HG03103 (cell line): ENCODE measurements at regions not wholly inside any gene's neighbourhood (a gene's known extent, or its start where the extent isn't known, plus 50 kb on each side); places are given as distances from the start of the nearest gene placed in this dataset.
"Not testable (repeated sequence)": the region's sequence is repeated elsewhere in the genome, so short reads cannot be mapped to it uniquely, and the experiment has no call there.

Experiments used
- ATAC-seq: cut with Tn5 transposase; IDR thresholded peaks from one replicate; pipeline ENCODE4 v1.9.1; 2021; ENCODE audit warnings: low read depth; ENCODE audit not compliant: unreplicated experiment

DNA sequence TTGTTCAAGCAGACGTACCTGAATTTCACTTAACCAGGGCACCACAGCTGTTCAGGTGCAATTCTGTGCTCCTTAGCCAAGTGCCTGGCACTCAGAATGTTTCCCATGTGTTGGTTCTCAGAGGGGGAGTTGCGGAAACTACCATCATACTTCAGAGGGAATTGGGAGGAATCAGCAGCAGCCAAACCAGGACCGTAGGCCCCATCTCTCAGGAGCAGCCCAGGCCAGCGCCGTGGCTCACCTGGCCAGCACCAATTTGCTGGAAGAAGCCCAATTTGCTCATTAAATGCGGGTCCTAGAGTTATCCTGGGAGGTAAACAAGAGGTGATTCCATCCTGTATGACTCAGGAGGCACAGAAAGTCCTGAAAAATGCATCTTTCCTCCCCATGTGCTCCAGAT, 435.4 kb downstream of the BRD1 start:
- no peak for ATAC-seq

DNA sequence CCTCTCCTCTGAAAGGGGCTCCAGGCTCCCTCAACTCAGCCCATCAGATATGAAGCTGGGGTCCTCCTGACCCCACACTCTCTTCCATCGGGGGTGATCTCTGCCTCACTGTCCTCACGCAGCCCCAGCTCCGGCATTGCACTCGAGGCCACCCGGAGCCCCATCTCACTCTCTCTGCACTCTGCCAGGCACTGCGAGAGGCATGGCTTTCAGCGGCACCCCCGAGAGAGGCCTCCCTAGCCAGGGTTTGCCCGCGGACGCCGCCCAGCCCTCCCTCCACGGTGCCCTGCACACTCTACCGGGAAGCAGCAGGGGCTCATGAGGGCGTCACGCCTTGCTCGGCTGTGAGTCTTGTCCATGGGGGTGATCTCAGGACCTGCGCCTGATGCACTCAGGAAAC, 436.2 kb downstream of the BRD1 start:
- no peak for ATAC-seq

DNA sequence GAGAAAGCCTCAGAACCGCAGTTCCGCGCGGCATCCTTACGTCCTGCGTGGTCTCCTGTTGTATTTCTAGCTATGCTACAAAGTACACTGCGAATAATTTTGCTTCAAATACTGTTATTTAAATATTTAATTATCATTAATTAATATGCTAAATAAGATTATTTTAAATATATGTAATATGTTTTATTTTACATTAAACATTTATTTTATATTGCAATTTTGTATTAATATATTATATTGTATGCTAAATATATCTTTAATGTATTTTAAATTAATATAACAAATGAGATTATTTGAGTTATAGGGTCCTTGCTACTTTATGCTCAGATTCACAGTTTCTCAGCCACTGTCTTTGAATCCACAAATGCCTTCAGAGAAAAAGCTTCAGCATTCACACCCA, 436.7 kb downstream of the BRD1 start:
- no peak for ATAC-seq

DNA sequence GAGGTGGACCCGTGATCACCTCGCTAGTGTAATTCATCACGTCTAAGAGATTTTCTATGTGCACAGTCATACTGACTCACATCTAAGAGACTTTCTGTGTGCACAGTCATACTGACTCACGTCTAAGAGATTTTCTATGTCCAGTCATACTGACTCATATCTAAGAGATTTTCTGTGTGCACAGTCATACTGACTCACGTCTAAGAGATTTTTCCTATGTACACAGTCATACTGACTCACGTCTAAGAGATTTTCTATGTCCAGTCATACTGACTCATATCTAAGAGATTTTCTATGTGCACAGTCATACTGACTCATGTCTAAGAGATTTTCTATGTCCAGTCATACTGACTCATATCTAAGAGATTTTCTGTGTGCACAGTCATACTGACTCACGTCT, 443.8 kb downstream of the BRD1 start:
- ATAC-seq: not testable (repeated sequence)

DNA sequence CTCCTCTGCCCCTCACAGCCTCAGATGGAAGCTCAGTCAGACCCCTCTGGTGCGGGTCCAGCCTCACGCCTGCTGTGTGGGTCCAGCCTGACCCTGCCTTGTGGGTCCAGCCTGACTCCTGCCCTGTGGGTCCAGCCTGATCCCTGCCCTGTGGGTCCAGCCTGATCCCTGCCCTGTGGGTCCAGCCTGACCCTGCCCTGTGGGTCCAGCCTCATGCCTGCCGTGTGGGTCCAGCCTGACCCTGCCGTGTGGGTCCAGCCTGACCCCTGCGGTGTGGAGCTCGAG, 445.3 kb downstream of the BRD1 start:
- ATAC-seq: no peak

DNA sequence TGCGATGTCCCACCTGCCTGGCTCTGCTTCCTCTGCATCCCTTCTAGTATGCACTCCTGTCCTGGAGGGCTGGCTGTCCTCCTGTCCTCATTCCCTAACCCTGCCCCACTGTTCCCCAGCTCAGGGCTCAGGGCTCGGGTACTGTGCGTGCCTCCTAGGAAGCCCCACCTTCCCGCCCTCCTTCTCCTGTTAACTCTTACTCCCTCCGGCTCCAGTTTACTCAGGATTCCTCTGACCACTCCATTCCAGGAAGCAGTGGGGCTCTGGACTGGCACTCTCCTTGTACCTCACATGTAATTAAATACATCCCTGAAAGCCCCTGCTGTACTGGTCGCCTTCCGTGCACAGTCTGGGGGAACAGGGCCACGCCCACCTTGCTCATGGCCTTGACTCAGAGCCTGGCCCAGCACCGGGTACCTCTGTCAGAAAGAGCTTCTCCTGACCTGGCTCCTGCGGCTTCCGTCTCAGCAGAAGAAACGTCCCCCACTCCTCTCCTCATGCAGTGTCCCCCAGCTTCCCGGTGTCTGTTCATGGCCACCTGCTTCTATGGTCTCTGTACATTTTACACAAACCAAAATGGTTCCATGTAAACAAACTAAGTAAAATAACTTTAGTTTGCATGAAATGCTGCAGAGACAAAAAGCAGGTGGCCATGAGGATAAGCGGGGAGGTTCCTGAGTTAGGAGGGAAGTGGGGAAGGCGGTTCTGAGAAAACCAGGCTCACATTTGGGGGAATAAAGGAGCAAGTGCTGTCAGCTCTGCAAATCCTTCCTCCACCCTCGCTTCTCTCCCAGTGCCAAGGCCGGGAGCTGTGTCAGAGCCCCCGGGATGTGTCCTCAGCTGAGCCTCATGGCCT, 445.9 kb downstream of the BRD1 start:
- no peak for ATAC-seq

DNA sequence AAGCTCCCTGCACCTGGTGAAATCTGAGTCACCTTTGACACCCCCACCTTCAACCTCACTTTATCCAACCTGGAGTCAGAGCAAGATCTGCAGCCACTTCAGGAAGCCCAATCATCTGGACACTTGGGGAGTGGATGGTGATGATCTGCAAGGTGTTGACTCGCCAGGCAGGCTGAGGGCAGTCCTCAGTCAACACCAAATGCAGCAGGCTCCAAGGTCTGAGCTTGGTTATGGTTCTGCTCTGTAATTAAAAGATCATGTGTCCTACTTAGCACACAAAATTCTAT, 446.9 kb downstream of the BRD1 start:
- ATAC-seq: no peak

DNA sequence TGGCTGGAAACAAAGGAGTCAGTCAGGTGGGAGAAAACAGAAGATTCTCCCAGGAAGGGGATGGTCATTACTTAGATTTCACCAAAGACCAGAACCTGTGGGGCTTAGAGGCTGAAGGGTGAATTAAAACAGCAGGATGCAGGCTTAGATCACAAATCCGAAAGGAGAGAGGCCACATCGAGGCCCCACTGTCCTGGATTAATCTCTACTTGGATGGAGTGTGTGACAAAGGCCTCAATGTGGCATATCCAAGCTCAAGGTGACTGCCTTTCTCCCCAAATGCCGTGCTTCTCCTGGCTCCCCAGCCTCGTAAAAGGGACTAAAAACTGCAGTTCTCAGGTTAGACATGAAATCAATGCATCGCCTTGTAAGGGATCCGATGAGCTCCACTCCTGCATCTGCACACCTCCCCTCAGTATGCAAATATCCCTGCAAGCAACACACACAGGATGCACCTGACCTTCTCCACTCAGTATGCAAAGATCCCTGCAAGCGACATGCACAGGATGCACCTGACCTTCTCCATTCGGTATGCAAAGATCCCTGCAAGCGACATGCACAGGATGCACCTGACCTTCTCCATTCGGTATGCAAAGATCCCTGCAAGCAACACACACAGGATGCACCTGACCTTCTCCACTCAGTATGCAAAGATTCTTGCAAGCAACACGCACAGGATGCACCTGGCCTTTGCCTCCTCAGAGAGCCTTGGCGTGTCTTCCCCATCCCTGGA, 447.4 kb downstream of the BRD1 start:
- no peak for ATAC-seq

DNA sequence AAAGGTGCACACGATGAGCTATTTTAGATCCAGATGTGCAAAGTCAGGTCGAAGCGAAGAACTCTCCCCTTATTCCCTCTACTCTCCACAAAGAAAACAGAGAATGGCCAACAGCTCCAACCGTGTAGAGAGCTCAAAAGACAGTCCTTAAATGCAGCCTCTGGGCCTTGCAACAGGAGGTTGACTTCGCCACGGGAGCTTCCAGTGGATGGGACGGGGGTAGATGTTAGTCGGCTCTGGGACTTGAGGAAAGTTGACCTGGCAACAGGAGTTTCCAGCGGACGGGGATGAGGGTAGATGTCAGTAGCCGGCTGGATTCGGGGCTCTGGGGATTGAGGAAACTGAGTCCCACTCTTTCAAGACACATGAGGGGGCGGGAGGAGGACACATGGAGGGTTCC, 450.4 kb downstream of the BRD1 start:
- ATAC-seq: no peak

DNA sequence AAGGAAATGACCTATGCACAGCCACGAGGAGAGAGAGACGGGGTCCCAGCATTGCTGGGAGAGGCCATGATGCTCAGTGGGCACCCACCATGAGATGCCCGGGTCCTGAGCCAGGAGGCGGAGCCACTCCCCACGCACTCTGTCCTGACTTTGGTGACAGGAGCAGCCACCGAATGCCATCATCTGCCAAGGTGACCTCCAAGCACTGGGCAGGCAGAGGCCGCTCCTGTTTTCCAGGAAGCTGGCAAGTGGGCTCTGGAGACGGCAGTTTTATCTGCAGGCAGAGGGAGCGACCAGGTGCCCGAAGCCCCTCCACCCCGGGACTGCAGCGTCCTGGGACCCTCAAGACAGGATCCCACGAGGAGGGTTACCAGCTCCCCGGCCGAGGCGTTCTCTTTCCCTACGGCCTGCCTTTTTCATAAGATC, 453.9 kb downstream of the BRD1 start:
- no peak for ATAC-seq

DNA sequence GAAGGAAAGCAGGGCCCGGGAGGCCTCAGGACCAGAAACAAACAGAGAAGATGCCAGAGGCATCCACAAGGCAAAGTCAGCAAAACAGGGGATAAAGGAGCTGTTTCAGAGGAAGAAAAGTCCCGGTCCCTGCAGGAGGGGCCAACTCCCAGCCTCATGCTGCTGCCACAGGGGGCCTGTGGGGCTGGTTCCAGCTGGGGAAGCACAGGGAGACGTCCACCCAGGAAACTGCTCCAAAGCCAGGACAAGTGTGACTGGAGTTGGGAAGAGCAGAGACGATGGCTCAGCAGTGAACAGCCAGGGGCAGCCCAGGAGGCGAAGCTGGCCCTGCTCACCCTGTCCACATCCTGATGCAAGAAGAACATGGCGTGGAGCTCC, 454.4 kb downstream of the BRD1 start:
- no peak for ATAC-seq

DNA sequence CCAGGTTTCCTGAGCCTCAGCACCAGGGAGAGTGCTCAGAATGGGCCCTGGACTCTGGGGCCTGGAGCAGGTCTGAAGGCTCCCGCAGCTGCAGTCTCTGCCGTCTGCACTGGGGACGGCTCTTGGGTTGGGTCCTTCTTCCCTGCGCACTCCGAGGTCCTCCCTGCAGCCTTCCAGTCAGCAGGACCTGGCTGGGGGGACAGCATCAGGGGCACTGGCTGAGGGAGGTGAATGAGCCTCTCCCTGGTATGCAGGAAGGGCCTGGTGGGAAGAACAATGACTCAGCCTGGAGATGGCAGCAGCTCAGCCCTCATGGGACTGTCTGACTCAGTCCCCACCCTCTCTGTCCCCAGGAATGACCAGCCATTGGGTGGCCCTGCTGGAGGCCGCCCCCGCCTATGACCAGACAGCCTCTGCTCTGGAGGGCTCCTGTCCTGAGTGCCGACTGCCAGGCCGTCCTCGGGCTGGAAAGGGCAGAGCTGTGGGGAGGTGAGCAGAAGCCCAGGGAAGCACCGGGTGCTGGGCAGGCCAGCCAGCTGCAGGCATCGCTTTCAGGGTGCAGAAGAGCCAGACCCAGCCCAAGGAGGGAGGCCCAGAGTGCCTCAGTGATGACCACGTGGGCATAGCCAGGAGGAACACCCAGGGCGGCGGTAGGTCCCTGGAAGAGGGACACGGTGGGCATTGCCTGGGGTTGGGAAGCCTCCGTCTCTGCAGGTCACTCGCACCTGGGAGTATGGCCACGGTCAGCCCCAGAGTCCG, 455.0 kb downstream of the BRD1 start:
- no peak for ATAC-seq

DNA sequence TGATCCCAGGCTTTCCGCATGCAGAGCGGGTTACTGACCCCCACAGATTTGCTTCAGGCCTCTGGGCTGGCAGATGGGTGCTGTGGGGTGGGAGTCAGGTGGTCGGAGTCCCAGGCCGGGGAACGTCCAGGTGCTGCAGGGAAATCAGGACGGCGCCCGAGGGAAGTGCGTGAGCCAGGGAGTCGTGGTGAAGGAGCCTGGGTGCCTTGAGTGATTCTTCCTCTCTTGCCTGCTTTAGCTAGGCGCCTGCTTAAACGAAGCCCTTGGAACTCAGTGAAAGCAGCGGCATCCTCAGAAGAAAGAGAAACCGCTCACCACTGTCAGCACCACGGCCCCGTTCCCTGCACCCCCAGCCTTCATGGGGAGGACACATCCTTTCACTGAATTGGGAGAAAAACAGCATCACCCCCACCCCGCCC, 455.6 kb downstream of the BRD1 start:
- ATAC-seq: no peak

DNA sequence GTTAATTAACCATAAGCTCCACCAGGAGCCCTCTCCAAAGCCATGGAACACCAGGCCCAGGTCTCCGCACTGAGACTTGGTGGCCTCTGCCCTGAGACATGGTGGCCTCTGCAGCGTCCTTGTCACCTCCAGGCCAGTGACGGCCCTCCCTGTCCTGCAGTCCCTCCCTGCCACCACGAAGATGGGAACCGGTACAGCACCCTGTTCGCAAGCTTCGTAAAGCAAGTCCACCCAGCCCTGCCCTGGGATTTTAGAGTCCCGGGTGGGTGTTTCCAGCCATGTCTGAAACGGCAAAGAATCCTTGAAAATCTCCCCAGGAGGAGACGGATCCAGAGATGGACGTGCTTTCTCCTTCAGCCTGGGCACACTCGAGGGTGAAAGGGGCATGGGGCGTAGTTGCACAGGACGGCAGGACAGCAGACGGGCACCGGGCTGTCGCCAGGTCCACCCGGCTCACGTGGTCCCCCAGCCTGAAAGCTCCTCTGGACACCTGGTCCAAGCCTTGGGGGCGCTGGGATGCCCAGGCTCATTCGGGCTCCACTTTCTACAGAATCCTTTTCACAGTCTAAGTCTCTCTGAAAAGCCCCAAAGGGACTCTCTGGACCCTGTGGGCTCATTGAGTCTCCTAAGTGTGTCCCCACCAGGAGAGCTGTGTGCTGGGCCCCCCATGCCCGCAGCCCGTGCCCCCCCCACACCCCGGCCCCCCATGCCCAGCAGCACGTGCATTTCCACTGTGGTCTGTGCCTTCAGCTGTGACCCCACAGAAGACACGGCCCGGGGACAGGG, 456.2 kb downstream of the BRD1 start:
- no peak for ATAC-seq

DNA sequence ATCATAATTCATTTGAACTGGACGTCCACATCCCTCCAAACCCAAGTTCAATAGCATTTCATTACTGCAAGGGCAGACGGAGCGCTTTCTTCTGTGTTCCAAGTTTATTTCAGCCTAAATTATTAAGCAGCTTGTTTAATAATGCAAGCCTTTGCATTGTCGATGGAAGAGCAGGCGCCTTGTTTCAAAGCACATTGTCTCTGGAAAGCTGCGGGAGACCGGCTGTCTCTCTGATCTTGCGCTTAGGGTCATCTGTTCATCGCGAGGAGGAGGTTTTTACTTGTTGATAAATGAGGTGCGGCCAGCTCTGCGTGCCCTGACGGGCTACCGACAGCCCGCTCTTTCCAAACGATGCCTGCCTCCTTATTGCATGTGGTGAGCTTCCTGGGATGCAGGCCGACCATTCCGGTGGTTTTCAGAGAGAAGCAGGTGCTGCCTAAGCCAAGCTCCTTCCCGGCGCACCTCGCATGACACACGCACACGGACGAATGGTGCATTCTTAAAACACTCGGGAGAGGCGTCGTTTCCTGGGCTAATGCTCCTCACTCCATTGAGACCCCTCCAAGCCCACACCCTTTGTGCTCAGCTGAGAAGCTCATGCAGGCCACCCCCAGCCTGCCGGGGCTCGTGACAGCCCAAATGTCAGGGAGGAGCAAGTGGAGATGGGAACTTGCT, 456.9 kb downstream of the BRD1 start:
- no peak for ATAC-seq

DNA sequence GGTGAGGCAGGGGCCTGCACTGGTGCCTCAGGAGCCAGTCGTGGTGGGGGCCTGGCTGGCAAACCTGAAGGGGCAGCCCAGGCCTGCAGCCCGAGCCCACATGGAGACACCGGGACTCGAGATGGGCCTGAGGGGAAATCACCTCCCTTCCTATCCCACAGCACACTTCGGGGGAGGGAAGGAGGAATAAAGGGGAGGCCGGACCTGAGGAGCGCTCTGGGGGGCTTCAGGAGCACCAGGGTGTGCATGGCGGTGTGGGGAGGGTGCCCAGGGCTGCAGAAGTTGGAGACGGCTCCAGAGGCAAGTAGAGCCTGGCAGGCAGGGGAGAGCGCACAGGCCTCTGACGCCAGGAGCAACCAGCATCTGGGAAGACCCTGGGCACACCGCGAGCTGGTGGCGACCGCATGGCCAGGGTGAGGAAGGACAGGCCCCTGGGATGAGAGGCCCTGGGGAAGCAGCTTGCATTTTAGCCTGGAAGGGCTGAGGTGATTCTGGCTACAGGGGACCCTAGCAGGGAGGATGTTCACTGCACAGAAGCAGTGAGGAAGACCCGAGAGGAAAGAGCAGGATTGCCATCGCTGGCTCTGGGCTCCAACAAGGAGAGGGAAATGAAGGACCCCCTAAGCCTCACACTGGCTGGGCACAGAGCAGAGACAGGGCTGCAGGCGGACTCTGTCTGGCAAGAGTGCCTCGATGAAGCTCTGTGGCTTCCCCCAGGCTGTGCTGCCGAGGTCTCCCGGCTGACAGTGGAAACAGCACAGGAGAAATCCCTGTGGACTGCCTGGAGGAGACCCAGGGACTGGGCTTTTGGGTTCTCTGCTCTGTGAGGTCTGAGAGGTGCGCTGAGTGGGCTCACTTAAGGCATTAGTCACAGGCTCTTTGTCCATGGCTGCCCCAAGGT, 457.7 kb downstream of the BRD1 start:
- no peak for ATAC-seq

DNA sequence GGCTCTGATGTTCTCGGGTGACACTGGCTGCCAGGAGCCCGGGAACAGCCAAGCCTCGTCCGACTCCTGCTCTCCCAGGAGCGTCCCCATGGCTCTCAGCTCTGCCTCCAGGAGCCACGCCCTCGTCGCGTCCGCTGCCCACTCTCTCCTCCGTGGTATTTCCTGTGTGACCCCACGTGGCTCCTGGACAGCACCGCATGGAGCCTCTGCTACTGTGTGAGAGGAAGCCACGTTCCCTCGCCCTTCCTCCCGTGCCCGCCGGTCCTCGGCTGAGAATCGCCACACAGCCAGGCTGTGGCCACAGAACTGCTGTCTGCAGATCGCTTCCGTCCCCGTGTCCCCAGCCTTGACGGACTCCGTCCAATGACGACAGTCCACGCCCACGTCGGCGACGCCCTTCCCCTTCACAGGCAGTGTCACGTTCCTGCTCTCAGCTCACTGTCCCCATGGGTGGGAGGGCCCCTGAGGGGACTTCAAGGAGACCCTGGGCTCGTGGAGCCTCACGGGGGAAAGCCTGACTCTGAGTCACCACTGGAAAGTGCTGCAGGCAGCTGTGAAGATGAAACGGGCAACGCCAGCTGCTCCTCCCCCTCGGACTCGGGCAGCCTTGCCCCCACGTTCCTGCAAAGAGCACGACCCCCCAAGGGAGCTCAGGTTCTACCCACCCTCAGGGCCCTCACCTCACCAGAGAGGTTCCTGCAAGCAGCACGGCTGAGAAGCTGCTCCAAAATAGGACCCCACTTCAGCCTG, 458.5 kb downstream of the BRD1 start:
- ATAC-seq: no peak

DNA sequence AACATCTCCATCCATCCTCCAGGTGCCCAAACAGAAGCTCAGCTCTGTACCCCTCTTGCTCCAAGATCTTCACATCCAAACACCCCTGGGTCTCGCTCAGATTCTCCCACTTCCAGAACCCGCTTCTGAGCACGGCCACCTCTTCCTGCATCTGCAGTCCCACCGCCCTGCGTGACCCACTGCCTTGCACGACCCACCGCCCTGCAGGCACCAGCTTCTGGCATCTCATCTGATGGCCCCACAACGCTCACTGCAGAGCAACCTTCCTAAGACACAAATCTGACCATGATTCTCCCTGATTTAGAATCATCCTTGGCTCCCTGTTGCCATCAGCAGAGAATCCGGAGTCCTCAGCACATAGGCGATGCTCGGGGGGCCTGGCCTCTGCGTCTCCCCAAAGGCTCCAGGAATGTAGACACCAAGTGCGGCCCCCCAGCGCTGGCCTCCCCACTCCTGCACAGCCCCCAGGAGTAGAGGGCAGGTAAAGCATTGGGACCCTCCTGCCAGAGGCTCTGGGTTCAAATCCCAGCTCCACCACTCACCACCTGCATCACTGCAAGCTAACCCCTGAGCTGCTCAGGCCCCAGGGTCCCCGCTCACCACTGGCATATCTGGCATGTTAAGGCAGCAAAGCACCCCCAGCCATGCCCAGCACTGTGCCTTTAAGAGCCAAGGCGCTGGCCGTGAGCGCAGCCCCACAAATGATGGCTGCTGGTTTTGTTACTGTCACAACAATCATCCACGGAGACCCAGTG, 459.3 kb downstream of the BRD1 start:
- no peak for ATAC-seq
